Large intestine (tissue), 3 donors: ENCODE measurements at regions not wholly inside any gene's neighbourhood (a gene's known extent, or its start where the extent isn't known, plus 50 kb on each side); places are given as distances from the start of the nearest gene placed in this dataset.

Experiments used
- DNase-seq, 2 donors: peaks; one replicate each; pipeline versions ENCODE4 v3.0.0 to v3.0.0-alpha.2; 2013
- H3K27ac ChIP-seq: one replicate; pipeline ENCODE4 v1.5.1; 2013; ENCODE audit warnings: low read length
- H3K27me3 ChIP-seq: 2 replicates; pipeline ENCODE4 v1.6.1; 2013; ENCODE audit warnings: low read length; ENCODE audit not compliant: control insufficient read depth, insufficient read depth
- H3K36me3 ChIP-seq: 2 replicates; pipeline ENCODE4 v1.6.1; 2013; ENCODE audit warnings: low read length; ENCODE audit not compliant: control insufficient read depth, insufficient read depth
- H3K4me1 ChIP-seq: one replicate; pipeline ENCODE4 v1.6.1; 2013; ENCODE audit warnings: low read length; ENCODE audit not compliant: control insufficient read depth, insufficient read depth
- H3K4me3 ChIP-seq: one replicate; pipeline ENCODE4 v1.5.1; 2013; ENCODE audit warnings: low read length
- H3K9me3 ChIP-seq: one replicate; pipeline ENCODE4 v1.6.1; 2013; ENCODE audit warnings: mild to moderate bottlenecking, low read depth, low read length, moderate library complexity; ENCODE audit not compliant: control insufficient read depth
- WGBS: methylation state at CpG from one replicate; pipeline ENCODE4 v1.1.5; 2013; ENCODE audit warnings: low lambda C conversion rate; ENCODE audit not compliant: insufficient coverage; 5-methylcytosine and 5-hydroxymethylcytosine counted together

- Histone ChIP-seq H3K9me3 (no peaks in the 10 kb centered on the region), H3K27ac (no peak overlapping the region), H3K36me3 (no peaks in the 10 kb centered on the region), H3K4me1 (no peaks in the 10 kb centered on the region), H3K4me3 (no peak overlapping the region), H3K27me3 (no peaks in the 10 kb centered on the region)
- no peak for DNase-seq
- WGBS = 100% methylated on average over 1 of the region's 6 CpGs
These were observed 352.4 kb downstream of the USP25 start for GRCh38 chr21:16082038-16082816.

GRCh38 chr21:16084776-16085364 lies 355.1 kb downstream of the USP25 start:
- no peak overlapping the region for H3K4me3 ChIP-seq
- no peaks in the 10 kb centered on the region for H3K4me1 ChIP-seq
- WGBS = 100% methylated on average over 1 of the region's 7 CpGs
- H3K27ac ChIP-seq = no peak overlapping the region
- no peaks in the 10 kb centered on the region for H3K36me3 ChIP-seq
- H3K9me3 ChIP-seq = no peaks in the 10 kb centered on the region
- H3K27me3 ChIP-seq = no peaks in the 10 kb centered on the region
- DNase-seq = no peak

- H3K27ac ChIP-seq = no peak overlapping the region
- H3K4me3 ChIP-seq = no peak overlapping the region
- no peaks in the 10 kb centered on the region for H3K9me3 ChIP-seq
- no peaks in the 10 kb centered on the region for H3K4me1 ChIP-seq
- WGBS = 88% methylated on average over 4 of the region's 5 CpGs
- no peaks in the 10 kb centered on the region for H3K36me3 ChIP-seq
- no peak for DNase-seq
- no peaks in the 10 kb centered on the region for H3K27me3 ChIP-seq
These were observed 355.6 kb downstream of the USP25 start for GRCh38 chr21:16085421-16085820.

GRCh38 chr21:16086121-16086520 lies 356.3 kb downstream of the USP25 start:
- Histone ChIP-seq H3K36me3 (no peaks in the 10 kb centered on the region), H3K4me3 (no peak overlapping the region), H3K9me3 (no peaks in the 10 kb centered on the region), H3K27me3 (no peaks in the 10 kb centered on the region), H3K4me1 (no peaks in the 10 kb centered on the region), H3K27ac (no peak overlapping the region)
- DNase-seq = no peak
- WGBS = 100% methylated on average over 1 of the region's 4 CpGs

- no peaks in the 10 kb centered on the region for H3K4me1 ChIP-seq
- no peak for DNase-seq
- no peaks in the 10 kb centered on the region for H3K27me3 ChIP-seq
- H3K27ac ChIP-seq = no peak overlapping the region
- WGBS = 13% methylated on average over 1 of the region's 2 CpGs
- no peaks in the 10 kb centered on the region for H3K9me3 ChIP-seq
- H3K36me3 ChIP-seq = no peaks in the 10 kb centered on the region
- no peak overlapping the region for H3K4me3 ChIP-seq
These were observed 357.2 kb downstream of the USP25 start for GRCh38 chr21:16086936-16087335.

- no peaks in the 10 kb centered on the region for H3K4me1 ChIP-seq
- no peaks in the 10 kb centered on the region for H3K36me3 ChIP-seq
- WGBS = 100% methylated on average over 1 of the region's 1 CpG
- no peak overlapping the region for H3K27ac ChIP-seq
- H3K4me3 ChIP-seq = no peak overlapping the region
- H3K9me3 ChIP-seq = no peaks in the 10 kb centered on the region
- no peak for DNase-seq
- H3K27me3 ChIP-seq = no peaks in the 10 kb centered on the region
These were observed 357.7 kb downstream of the USP25 start for GRCh38 chr21:16087523-16087922.

- H3K36me3 ChIP-seq = no peaks in the 10 kb centered on the region
- WGBS = no CpG with 5 or more reads among the region's 1 CpG
- no peak overlapping the region for H3K27ac ChIP-seq
- H3K27me3 ChIP-seq = no peaks in the 10 kb centered on the region
- no peaks in the 10 kb centered on the region for H3K4me1 ChIP-seq
- no peaks in the 10 kb centered on the region for H3K9me3 ChIP-seq
- H3K4me3 ChIP-seq = no peak overlapping the region
- no peak for DNase-seq
These were observed 358.3 kb downstream of the USP25 start for GRCh38 chr21:16088056-16088455.

- no peaks in the 10 kb centered on the region for H3K27me3 ChIP-seq
- no peaks in the 10 kb centered on the region for H3K9me3 ChIP-seq
- H3K4me1 ChIP-seq = no peaks in the 10 kb centered on the region
- no peak overlapping the region for H3K27ac ChIP-seq
- no CpG with 5 or more reads among the region's 3 CpGs for WGBS
- no peak overlapping the region for H3K4me3 ChIP-seq
- H3K36me3 ChIP-seq = no peaks in the 10 kb centered on the region
- DNase-seq = no peak
These were observed 365.2 kb downstream of the USP25 start for GRCh38 chr21:16095005-16095404.

GRCh38 chr21:16096988-16097387 lies 367.2 kb downstream of the USP25 start:
- no peaks in the 10 kb centered on the region for H3K4me1 ChIP-seq
- no peak for DNase-seq
- no CpG with 5 or more reads among the region's 3 CpGs for WGBS
- no peaks in the 10 kb centered on the region for H3K36me3 ChIP-seq
- H3K27me3 ChIP-seq = no peaks in the 10 kb centered on the region
- no peak overlapping the region for H3K27ac ChIP-seq
- H3K9me3 ChIP-seq = no peaks in the 10 kb centered on the region
- no peak overlapping the region for H3K4me3 ChIP-seq

GRCh38 chr21:16102113-16102512 lies 372.3 kb downstream of the USP25 start:
- WGBS = no CpG with 5 or more reads among the region's 2 CpGs
- no peaks in the 10 kb centered on the region for H3K4me1 ChIP-seq
- H3K9me3 ChIP-seq = no peaks in the 10 kb centered on the region
- no peaks in the 10 kb centered on the region for H3K36me3 ChIP-seq
- no peak for DNase-seq
- H3K4me3 ChIP-seq = no peak overlapping the region
- no peak overlapping the region for H3K27ac ChIP-seq
- no peaks in the 10 kb centered on the region for H3K27me3 ChIP-seq
